HG02678 (cell line): ENCODE measurements at regions not wholly inside any gene's neighbourhood (a gene's known extent, or its start where the extent isn't known, plus 50 kb on each side); places are given as distances from the start of the nearest gene placed in this dataset.
"Not testable (repeated sequence)": the region's sequence is repeated elsewhere in the genome, so short reads cannot be mapped to it uniquely, and the experiment has no call there.

ENCODE experiments used
- ATAC-seq: cut with Tn5 transposase; IDR thresholded peaks from one replicate; pipeline ENCODE4 v1.9.1; 2021; ENCODE audit warnings: mild to moderate bottlenecking, moderate library complexity; ENCODE audit not compliant: unreplicated experiment

DNA sequence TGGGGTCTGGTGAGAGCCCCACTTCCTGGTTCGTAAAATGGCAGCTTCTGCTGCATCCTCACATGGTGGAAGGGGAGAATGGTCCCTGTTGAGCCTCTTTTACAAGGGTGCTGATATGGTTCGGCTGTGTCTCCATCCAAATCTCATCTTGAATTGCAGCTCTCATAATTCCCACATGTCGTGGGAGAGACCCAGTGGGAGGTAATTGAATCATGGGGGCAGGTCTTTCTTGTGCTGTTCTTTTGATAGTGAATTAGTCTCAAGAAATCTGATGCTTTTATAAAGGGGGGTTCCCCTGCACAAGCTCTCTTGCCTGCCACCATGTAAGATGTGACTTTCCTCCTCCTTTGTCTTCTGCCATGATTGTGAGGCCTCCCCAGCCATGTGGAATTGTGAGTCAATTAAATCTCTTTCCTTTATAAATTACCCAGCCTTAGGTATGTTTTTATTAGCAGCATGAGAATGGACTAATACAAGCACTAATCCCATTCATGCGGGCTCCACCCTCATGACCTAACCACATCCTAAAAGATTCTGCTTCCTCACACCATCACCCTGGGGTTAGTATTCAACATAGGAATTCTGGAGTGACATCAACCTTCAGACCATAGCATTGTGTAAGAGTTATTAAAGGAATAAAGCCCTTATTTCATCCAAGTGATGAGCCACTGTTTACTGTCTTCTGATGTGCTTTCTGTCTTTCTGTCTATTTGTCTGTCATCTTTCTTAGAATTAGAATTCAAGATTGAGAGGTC lies 159.0 kb upstream of the IRS2 start:
- no peak for ATAC-seq

- ATAC-seq: no peak
Observed at GRCh38 chr13:109941951-109942350, 155.6 kb upstream of the IRS2 start.

- no peak for ATAC-seq
Observed at GRCh38 chr13:109941221-109941620, 154.8 kb upstream of the IRS2 start.

DNA sequence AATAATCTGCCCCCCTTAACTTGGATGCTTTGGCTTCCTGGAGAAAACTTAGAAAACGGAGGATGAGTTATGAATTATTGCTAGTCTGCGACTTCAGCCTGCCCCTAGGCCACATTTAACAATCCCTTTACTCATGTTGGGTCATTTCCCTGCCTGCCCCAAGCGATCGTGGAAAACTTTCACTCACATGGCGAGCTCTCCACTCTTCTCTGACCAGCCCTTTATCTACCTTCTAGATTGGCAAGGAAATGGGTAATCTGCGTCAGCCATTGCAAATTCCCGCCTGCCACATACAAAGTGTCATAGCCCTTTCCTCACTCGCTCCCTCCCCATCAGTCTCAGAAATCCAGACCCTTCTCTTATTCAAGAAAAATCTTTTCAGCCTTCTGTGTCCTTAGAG lies 154.3 kb upstream of the IRS2 start:
- ATAC-seq: no peak

DNA sequence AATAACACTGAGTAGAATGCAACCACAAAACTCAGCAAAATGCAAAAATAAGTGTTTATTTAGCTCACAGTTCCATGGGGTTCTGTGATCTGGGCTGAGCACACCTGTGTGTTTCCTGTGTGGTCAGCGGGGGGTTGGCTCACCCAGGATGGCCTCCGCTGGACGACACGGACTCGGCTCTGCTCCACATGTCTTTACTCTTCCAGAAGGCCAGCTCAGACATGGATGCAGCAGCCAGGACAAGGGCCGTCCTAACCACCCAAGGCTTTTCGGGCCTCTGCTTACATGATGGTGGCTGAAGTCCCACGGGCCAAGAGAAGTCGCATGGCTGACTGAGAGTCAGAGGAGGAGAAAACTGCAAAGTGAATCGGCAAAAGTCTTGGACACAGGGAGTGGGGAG lies 153.5 kb upstream of the IRS2 start:
- no peak for ATAC-seq

- no peak for ATAC-seq
Observed at GRCh38 chr13:109939180-109939579, 152.8 kb upstream of the IRS2 start.

- no peak for ATAC-seq
Observed at GRCh38 chr13:109938255-109938936, 152.0 kb upstream of the IRS2 start.

DNA sequence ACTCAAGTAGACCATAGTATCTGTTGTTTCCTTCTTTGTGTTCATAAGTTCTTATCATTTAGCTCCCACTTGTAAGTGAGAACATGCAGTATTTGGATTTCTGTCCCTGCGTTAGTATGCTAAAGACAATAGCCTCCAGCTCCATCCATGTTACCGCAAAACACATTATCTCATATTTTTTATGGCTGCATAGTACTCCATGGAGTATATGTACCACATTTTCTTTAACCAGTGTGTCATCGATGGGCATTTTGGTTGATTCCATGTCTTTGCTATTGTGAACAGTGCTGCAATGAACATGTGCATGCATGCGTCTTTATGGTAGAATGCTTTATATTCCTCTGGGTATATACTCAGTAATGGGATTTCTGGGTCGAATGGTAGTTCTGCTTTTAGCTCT lies 148.1 kb upstream of the IRS2 start:
- ATAC-seq: not testable (repeated sequence)

DNA sequence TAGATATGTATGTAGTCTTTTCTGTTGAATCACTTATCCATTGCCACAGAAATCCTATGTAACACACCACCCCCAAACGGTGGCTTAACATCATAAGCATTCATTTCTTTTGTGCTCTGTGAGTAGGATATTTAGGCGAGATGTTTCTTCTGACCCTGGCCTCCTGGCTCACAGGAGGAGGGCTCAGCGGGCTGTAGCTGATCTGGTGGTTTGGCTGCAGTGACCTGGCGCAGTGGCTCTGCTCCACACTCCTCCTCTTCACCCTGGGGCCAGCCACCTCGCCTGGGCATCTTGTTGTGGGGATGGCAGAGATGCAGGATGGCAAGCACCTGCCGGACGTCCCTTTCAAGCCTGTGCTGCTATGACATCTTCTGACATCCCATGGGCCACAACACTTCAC lies 147.1 kb upstream of the IRS2 start:
- no peak for ATAC-seq

DNA sequence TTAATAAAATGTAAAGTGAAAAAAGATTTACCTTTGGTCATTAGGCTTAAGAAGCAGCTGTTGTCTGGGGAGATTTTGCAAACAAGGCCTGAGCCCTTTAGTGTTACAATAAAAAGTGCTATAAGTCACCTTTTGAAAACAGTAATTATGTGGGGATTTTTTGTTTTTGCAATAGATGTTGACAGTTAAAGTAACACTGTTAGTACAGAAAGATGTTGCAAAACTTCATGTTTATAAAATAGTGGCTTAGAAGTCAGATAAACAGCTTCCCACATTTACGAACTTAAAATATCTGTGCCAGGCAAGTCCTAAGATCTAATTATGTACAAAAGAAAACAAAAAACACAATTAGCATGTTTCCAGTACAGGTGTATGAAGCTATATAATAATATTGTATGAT lies 138.0 kb upstream of the IRS2 start:
- no peak for ATAC-seq

DNA sequence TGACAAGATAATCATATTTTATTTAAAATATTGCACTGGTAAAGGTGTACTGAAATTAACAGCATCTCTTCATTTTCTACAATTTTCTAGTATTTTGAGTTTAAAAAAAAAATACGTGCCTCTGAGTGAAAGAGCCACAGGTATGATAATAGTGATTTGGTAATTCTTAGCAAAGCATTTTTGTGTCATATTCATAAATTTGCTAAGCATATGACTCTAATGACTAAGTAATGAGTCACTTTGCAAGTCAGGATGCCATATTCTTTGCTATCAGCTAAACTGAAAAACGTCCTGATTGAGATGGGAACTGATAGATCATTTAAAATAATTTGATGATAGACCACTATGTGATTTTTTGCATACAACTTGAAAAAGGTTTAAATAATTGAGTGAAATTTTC lies 136.1 kb upstream of the IRS2 start:
- ATAC-seq: no peak

GRCh38 chr13:109919715-109920375 lies 133.5 kb upstream of the IRS2 start:
- no peak for ATAC-seq

GRCh38 chr13:109918179-109918711 lies 131.9 kb upstream of the IRS2 start:
- no peak for ATAC-seq

DNA sequence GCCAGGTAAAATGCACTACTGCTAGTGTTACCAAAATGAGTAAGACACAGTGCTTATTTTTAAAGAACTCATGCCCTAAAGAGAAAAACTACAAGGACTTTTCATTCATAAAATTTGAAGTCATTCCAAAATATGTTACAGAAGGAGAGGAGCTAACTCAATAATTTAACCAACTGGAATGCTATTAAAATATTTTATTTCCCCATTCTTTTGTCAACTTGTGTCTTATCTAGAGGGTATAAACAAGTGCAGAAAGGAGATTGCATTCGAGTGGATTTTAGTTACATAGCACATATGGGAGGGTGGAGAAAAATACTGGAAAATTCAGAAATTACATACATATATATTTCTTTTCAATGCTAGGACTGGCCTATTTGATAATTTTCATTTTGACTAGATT lies 131.0 kb upstream of the IRS2 start:
- no peak for ATAC-seq

- ATAC-seq: no peak
Observed at GRCh38 chr13:109913936-109914510, 127.6 kb upstream of the IRS2 start.

DNA sequence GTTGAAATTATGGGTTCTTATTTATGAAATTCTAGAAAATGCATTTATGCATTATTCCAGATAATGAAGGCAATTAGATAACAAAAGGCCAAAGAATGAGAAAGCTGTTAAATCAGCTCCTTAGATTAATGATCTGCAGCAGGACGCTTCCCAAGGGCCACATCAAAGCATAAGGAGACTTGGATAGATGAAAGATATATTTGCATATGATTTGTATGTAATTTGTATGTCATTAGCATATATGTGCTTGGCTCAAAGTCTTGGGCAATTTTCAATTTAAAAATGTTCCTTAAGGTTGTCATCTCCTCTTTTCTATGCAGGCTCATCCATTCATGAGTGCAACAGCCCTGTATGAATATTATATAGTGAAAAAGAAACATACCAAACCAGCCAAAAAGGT lies 126.8 kb upstream of the IRS2 start:
- no peak for ATAC-seq

DNA sequence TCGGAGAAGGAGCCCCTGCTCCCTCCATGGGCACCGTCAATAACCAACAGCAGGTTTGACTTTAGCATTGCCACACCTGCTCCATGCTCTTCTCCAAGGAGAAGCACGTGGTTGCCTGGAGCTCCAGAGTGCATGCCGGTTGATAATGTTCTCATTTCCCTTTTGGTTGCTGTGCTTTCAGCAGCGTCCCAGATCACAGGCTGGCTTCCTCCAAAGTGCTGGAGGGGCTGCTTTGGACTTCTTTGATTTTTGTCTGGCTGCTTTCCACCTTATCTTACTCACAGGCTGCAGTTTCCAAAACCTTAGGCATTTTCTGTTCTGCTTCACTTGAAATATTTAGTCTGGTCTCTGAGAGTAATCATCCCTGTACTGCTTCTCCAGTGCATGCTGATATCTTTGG lies 123.8 kb upstream of the IRS2 start:
- ATAC-seq: no peak

GRCh38 chr13:109906976-109907375 lies 120.6 kb upstream of the IRS2 start:
- no peak for ATAC-seq

DNA sequence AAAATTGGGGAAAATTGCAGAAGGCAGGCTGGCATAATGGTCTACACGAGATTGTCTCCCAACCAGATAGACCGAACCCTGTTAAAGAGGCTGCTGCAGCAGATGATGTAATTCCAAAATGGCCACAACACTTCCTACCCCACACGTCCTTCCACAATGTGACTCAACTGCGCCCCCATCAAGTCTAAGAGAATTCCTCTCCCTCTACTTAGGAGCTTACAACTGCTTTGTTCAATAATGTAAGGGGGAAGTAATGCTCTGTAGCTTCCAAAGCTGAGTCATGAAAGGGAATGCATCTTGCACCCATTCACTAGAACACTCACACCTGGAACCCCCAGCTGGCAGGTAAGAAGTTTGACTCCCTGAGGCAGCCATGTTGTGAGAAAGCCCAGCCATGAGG lies 117.8 kb upstream of the IRS2 start:
- ATAC-seq: no peak

DNA sequence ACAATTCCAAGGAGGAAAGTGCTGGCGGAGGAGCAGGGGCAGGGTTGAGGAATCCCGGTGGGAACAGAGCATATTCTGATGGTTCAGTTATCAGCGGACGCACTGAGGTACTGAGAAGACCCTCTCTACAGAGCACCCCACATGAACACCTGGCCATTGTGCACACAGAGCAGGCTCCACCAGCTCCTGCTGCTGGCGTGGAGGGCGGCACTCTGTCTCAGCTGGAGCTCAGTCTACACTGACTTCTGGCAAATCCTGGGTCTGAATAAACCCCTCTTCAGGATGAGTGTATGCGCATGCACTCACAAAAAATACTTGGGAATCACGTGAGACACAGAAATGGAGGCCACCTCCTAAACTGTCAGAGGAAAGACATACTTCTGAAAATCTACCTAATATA lies 114.4 kb upstream of the IRS2 start:
- no peak for ATAC-seq

- no peak for ATAC-seq
Observed at GRCh38 chr13:109900320-109900719, 113.9 kb upstream of the IRS2 start.

GRCh38 chr13:109899748-109900147 lies 113.4 kb upstream of the IRS2 start:
- ATAC-seq: no peak
